ENCODE measurements at regions not wholly inside any gene's neighbourhood (a gene's known extent, or its start where the extent isn't known, plus 50 kb on each side); places are given as distances from the start of the nearest gene placed in this dataset.
A peak's percentile ranks its signal among the peaks of the same experiment; 100 is the strongest.

DNA sequence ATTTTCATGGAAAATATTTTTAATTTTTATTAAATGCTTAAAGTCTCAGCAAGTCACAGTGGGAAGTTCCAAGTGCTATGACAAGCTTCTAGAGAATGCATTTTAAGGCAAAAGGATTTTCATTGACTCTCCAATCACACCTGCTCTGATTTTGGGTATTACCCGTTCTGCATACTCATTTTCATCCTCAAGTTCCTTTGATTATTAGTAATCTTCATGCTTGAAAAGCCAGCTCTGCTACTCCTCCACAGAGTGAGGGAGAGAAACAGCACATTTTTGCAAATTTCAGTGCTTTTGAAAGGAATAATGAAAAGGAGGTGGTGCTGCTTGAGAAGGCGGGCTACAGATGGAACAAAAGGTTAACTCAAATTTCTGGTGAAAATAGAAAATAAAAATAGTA is 450.7 kb downstream of the NSUN3 start:
- no peak for DNase-seq

DNA sequence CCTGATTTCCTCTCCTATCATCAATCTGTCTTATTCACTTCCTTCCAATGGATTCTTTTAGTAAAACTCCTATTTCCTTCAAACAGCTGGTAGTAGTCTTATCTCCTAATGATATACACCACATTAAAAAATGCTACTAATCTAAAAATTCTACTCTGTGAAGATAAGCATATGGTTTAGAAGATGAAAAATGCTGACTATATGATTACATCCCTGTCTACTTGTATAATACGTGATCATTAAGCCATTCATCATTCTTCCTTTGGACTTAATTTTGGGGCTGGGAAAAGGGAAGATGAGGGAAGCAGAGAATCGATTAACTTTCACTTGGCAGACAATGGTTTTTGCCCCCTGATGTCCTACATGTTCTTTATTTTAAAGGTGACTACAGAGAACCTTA is 453.1 kb downstream of the NSUN3 start:
- no peak for DNase-seq

DNA sequence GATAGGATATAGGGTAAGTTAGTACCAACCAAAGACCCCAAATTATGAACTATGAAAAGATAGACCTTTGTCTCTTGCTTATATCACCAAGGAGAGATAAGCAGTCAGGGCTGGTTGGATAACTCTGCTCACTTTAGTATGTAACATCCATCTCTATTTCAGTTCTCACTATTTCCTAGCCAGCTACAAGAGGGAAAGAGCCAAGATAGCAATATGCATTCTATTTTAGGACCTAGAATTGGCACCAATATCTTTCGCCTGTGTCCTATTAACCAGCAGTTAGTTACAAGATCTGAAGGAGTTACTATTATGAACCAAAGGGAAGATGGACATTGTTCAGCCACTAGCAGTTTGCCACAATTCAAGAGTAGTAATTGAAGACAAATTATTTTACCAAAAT is 457.5 kb downstream of the NSUN3 start:
- DNase-seq, result no peak

DNA sequence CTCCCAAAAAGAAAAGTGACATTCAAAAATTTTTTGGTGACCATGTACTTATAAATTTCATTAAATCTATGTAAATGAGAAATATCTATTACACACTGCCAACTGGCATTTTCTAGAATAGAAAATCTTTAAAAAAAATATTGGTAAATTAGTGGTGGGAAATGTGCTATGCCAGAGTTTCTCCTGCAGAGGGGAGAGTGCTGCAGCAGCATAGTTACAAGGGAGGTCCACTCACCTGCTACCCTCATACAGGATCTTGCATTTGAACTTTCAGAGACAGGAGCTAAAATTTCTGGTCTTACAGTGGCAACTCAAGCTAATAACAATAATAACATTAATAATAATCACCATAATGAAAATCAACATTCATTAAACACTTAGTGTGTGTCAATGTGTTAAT is 459.6 kb downstream of the NSUN3 start:
- no peak for DNase-seq

DNA sequence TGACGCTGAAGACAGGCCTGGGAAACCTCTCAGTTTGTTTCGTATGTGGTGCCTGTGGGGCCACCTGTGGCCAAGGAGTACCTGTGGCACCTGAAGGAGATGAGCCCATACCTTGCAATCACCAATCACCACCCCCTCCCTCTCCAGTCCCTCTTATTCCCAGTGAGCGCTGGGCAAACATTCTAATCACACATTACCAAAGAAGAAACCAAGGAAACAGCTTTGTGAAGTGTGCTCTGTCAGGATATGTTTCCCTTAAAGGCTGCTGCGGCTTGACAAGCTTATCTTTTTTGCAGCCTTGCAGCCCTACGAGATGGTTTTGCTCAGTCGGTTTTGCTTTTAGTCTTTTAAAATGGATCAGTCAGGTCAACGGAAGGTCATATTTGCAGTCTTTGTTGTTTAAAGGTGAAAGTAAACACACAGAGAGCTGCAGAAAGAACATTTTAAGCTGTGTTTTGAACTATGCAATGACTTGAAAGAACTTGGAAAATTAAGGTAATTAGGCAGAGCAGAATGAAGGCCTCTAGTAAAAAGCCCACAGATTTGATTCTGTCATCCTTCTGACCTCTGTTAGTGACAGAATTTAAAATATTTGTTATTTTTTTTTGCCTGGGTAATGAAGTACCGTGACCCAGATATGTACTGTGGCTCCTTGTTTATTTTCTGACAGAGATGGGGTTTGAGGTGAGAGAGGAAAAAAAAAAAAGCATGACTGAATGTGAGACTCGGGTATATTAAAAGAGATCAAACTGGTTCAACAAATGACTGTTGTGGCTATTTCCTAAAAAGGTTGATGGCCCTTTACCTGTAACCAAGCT is 461.4 kb downstream of the NSUN3 start:
- no peak for DNase-seq

DNA sequence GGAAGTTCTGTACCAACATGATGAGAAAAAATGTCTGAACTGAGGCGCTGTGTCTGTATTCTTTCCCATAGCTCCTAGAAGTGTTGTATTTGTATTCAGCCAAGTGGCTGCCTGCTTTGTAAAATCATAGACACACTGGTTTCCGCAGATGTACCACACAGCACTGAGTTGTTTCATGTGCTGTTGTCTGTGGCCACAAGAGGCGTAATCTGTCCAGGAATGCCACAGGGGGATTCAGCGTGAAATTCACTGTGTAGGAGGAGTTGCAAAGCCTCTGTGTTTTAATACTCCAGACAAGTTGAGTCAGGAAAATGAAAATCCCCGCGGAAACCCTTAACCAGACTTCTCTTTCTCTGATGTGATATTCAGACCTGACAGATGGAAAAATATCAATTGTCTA is 462.2 kb downstream of the NSUN3 start:
- peak; percentile 34 for DNase-seq

DNA sequence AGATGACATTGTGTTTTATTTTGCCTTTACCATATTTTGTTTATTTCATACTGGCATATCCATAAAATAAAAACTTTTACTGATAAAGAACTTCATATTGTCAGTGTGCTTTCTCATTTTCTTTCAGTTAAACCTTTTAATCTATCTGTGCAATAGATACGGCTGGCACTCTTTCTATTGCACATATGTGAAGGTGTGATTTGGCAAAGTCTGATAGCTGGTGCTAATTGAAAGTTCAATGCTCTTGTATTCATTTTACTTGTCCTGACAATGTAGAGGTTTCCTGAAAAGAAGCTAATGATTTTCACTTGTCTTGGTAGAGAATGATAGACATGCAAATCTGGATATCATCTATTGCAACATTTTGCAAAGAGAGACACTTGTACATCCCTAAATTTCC is 467.0 kb downstream of the NSUN3 start:
- no peak for DNase-seq

DNA sequence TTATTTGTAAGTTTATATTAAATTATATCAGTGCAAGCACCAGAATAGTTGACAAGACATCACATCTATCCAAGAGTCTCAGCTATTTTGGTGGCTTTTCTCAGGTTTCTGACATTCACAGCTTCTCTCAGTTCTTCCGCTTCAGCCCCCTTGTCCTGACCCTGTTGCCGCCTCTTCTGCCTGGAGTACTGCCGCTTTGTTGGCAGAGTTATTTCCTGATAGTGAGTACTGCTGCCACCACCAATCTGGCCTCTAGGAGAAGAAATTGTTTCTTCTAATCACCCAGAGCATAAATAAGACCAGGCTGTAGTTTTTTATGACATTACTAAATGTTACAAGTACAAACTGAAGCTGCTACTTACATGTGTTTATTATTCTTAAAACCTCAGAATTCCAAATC is 470.1 kb downstream of the NSUN3 start:
- DNase-seq, result no peak

DNA sequence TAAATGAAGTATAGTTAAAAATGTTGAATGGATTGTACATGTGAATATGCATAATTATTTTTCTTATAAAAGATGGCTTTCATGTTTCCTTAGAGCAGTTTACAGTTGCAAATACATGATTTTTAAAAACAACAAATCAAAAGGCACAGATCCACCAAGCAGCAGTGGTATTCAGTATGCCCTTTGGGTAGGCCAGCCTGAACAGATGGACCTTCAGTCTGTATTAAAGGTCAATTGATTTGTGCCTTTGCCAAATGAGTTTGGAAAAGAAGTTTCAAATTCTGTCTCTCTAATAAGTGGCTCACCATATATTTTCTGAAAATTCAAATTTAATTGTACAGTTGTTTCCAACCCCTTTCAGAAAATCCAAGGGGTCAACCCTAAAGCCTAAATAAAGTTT is 477.1 kb downstream of the NSUN3 start:
- DNase-seq, result no peak

DNA sequence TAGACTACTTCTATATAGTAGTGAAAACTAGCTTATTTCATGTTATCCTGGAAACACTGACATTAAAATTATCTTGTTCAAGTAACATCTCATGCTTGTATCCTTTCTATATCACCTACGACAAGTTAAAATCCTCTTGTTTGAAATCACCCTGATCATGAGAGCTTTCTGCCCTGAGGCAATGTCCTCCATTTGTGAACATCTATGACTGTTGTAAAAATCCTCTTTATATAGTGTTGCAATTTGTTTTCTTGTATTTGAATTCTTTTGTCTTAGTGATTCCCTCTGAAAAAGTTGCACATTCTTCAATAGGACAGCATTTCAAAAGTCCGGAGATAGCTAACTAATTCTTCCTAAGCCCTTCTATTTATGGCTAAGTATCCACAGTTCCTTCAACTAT is 480.3 kb downstream of the NSUN3 start:
- no peak for DNase-seq

DNA sequence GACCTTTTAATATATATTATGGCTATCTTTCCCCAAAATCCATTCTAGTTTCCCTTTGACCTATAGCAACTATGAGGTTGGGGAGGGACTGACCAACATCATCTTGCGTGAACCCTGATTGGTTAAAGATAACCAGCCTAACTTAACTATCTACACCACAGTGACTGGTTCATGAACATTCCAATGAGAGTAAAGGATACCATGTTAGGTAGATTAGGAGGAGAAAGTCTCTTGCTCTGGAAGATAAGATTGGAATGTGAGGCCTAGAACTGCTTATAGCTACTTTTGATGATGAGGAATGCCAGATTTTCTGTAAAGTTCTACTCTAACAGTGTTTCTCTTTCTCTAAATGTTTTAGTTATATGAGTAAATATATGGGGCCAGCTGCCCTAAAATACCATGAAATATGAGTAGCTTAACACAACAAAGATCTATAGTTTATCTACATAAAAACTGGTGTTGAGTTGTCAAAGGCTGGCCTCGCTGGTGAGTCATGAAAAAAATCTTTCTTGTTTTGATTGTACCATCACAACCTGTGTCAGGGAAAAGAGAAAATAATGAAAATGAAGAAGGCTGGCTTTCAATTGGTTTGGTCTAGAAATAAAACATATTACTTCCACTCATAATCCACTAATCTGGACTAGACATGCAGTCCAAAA is 481.4 kb downstream of the NSUN3 start:
- DNase-seq, result no peak

DNA sequence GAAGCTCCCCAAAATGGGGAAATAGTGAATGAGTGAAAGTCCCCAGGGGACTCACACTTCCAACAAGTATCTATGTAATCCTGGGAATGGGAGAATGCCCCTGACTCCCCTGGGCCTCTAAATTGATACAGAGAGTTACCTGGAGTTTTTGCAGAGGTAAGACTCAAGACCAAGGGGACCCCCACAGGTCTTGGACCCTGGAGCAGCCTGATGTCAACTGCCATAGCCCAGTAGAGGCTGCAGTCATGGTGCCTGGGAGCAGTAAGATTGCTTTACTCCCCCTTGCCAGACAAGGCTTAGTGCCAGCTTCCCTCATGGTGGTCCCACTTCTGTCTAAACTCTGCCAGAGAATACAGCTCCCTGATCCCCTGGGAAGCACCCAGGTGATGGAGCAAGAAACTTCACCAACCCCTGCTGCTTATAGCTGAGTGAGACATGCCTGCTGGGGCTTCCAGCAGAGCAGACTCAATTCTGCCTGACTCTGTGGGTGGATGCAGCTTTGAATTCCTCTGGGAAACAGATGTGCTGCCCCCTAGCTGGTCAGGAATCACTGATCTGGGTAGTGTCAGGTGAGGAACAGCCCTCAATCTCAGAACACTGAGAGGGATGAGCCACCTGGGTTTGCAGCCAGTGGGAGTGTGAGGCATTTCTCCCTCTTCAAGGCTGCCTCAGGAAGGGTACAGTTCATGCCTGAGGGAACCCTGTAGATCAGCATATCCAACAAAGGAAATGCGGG is 485.9 kb downstream of the NSUN3 start:
- DNase-seq, result no peak

DNA sequence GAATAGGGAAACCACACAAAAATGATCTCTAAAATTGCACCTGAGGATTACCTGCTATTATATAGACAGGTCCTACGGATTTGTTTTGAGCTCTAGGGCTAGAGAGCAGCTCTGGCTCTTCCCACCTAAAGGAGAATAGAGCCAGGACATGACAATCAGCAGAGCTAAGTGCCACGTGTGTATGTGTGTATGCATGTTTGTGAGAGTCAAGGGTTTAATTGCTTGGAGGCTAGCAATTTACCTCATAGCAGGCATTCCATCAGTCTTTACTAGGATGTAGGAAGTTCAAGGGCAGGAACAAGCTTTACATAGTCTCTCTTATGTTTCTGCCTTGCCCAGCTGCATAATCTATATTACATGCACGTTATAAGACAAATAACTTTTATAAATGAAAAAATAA is 498.2 kb downstream of the NSUN3 start:
- no peak for DNase-seq

DNA sequence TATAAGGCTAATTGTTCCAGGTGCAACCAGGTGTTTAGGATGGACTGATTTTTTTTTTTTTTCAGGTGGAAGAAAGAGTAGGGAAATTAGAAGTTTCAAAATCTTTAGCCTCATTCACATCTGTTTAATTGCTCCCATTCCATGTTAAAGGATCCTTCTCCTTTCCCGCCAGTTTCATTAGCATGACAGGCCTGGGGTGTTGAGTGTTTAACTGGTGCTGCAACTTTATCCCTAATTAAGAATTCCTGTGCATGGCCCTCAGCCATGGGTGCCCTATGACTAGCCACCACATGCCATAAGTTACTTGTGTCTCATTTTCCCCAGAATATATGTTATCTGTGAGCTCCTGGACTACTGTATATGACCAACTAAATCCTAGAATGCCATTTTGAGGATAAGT is 501.4 kb downstream of the NSUN3 start:
- no peak for DNase-seq

DNA sequence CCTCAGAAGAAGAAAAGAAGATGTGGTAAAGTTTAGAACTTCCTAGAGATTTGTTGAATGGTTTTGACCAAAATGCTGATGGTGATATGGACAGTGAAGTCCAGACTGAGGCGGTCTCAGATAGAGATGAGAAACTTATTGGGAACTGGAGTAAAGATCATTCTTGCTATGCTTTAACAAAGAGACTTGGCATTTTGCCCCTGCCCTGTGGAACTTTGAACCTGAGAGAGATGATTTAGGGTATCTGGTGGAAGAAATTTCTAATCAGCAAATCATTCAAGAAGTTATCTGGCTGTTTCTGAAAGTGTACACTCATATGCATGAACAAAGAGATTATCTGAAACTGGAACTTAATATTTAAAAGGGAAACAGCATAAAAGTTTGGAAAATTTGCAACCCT is 505.2 kb downstream of the NSUN3 start:
- DNase-seq, result no peak

DNA sequence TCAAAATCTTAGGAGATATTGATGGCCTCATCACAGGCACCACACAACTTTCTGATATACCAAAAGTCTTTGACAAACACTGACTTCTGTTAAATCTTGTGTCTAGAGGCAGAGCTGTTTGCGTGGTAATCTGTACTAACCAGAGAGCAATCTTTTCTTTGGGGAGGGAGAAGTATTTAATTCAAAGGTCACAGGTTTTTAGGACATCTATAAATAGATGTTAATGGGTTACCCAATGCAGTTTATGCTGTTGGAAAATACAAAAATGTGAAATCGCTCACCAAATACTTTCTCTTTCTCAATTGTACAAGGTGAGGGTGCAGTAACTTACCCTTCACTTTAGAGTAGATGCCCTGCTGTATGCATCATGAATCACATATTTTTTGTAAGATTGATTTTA is 510.5 kb downstream of the NSUN3 start:
- no peak for DNase-seq

DNA sequence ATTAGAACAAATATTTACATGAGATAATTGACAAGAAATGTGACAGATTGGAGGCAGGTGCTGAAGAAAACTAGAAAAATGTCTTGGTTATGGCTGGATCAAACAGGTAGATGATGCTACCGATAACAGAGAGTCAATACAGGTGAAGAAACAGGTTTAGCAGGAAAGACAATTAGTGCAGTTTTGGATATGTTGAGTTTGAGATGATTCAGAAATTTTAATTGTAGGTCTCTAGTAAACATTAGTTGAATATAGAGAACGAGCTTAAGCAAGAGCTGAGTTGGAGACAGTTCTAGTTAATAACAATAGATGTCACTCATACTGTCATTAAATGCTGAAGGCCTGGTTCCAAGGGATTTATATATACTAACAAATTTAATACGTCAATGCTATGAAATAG is 524.4 kb downstream of the NSUN3 start:
- no peak for DNase-seq

DNA sequence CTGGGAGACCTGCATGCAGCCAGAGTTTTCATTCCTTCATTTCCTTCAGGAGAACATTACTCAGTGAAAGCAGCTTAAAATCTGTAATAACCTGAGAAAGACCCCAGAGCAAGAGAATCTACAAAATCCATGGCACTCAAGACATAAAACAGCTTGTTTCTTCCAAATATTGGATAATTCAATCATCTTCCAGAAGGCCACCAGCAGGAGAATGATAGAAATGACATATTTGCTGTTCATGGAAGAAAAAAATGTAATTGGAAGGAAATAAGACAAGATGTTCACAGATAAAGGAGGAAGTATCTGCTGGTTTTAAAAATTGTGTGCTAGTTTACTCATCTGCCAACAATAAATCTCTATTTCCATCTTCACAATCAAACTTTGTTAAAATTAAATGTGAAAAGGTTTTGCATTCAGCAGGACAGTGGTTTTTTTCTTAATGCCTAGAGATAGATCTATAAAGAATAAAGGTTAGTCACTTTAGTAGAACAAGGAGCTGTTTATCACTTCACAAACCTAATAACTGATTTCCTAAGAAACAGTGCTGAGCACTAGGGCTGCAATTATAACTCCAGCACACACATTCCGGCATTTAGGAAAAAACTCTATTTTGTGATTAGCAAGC is 530.8 kb downstream of the NSUN3 start:
- DNase-seq, result no peak

DNA sequence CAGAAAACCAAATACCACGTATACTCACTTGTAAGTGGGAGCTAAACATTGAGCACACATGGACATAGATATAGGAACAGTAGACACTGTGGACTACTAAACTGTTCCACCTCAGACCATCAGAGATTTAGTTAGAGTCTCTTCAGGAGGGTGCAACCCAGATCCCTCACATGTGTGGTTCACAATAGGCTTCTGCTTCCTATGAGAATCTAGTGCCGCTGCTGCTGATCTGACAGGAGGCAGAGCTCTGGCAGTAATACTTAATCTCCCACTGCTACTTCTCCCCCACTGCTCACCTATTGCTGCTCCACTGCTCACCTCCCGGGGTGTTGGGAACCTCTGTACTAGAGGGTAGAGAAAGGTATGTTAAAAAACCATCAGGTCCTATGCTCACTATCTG is 533.3 kb downstream of the NSUN3 start:
- DNase-seq, result no peak

DNA sequence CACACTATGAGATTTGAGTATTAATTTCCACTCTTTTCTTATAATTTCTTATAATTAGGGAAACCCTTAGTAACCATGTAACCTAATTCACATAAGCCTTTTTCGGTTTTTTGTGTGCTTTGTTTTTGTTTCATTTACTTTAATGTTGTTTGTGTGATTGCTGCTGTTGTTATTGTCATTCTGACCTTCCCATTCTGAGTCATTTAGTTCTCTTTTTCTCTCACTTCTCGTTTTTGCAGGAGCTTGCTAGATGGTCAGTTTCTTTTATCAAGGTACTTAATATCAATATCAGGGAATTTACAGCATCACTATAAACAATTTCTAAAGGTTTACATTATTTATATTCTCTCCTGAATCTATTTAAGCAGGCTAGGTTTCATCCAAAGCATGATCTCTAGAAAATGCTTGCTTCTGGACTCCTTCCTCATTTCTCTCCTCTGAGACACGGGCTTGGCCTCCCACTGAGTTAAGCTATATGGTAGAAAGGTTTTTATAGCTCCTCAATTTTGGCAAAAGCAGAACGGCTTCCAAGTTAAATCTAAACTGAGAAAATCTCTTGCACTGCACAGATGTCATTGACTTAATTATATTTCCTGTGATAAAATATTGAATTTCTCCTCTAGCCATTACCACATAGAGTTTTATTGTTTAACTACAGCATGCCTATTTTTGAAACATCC is 534.2 kb downstream of the NSUN3 start:
- no peak for DNase-seq

DNA sequence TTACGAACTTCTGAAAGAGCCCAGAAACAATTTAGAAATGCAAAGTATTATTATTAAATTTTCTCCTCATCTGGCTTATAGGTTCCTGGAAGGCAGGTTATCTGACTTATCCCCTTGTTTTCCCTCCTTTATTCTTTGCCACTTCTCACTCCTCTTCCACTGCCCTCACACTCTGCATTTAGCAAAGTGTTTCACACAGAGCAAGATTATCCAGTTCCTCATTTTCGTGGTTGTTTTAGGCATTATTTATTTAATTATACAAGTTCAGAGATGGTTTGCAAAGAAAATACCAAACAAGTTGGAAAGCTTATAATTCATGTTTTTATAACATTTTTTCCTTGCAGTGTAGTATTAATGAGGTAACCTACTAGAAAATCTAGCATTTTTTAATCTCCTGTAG is 544.9 kb downstream of the NSUN3 start:
- no peak for DNase-seq

DNA sequence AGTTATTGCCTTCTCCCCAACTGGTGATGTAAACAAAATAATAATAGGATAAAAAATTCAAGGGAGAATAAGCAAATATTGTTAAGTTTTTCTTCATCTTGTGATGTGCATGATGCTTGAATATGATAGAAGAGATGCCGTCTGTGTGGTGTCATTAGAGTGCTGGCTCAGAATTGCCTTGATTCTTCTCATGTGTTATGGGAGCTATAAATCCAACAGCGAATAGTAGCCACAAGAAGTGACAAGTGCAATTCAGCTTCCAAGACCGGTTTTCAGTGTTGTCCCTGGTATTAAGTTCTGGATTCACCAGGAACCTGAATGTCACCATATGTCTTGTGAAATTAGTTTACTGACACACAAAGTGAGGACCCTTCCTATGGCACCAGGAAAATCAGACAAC is 547.0 kb downstream of the NSUN3 start:
- no peak for DNase-seq

DNA sequence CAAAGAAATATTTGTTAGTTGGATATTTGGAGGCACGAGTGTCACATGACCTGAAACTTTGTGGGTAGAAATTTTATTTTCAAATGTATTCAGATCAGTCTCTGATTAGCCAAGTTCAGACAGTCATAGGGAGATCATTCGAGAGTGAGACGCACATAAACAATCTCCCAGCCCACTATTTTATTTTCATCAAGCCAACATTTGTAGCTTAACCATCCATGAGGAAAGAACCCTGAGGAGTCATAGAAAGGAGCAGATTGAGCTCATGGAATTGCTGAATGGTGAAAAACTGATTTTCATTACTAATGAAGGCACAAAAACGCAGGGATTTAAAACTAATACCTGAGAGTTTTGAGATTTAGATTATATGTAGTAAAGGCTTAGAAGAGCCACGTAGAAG is 548.7 kb downstream of the NSUN3 start:
- DNase-seq, result no peak
